HCT116 (cell line): ENCODE measurements at regions not wholly inside any gene's neighbourhood (a gene's known extent, or its start where the extent isn't known, plus 50 kb on each side); places are given as distances from the start of the nearest gene placed in this dataset.

Source experiments
- ATAC-seq: fragments of 200-7000 bp; cut with Tn5 transposase; 2 replicates; pipeline ENCODE4 v1.9.1; 2020; ENCODE audit warnings: mild to moderate bottlenecking, moderate library complexity
- BruUV-seq: library from RNA; stranded (reverse); fragments of 400-500 nt; replicated peaks from 2 replicates; lab custom pipeline; 2021; lab: Mats Ljungman, UMichigan
- CTCF ChIA-PET: fragments of 300-600 bp; sonication (Branson Sonifier 250); formaldehyde crosslinking; loops from one replicate; lab custom pipeline; 2021; ENCODE audit warnings: antibody characterized with exemption; lab: Charles Lee
- POLR2A ChIA-PET: fragments of 300-600, 350-600 bp; sonication (Branson Sonifier 250); formaldehyde crosslinking; loops from one replicate; lab custom pipeline; 2021; ENCODE audit warnings: antibody characterized with exemption; lab: Charles Lee
- RAD21 ChIA-PET, 2 experiments: fragments of 300-600 bp; sonication (Branson Sonifier 250); formaldehyde crosslinking; loops; one replicate each; lab custom pipeline; 2023; ENCODE audit warnings: low total read pairs in 2 of 2; ENCODE audit not compliant: uncharacterized antibody in 2 of 2, unreplicated experiment in 2 of 2, low non-redundant PET in 1 of 2; lab: Charles Lee
- DNase-seq: peaks from one replicate; pipeline ENCODE4 v3.0.0-alpha.2; 2010; ENCODE audit warnings: low read depth, low spot score
- H2AFZ ChIP-seq: fragments of 200-600 bp; shearing (Covaris generic), sonication (generic); 2 replicates; pipeline ENCODE4 v1.6.1; 2017; ENCODE audit warnings: low read depth, mixed run types, mixed read lengths, antibody characterized with exemption, low read length; ENCODE audit not compliant: poor library complexity, severe bottlenecking
- H3K27ac ChIP-seq: 2 replicates; pipeline ENCODE4 v1.5.1; 2012; ENCODE audit warnings: low read depth, low read length
- H3K27me3 ChIP-seq: fragments of 200-600 bp; sonication (generic); 2 replicates; pipeline ENCODE4 v1.6.1; 2016; ENCODE audit warnings: mixed run types, low read length, mixed read lengths; ENCODE audit not compliant: insufficient read depth
- H3K36me3 ChIP-seq, 2 experiments: fragments of 200-500 bp in 1 of 2; fragments of 200-600 bp in 1 of 2; sonication (Bioruptor generic) in 1 of 2; sonication (generic) in 1 of 2; 2 replicates each; pipeline versions ENCODE4 v1.5.1 to v1.6.1; 2014 to 2016; ENCODE audit warnings: low read length in 2 of 2, inconsistent platforms in 1 of 2, mixed read lengths in 1 of 2, mixed run types in 1 of 2; ENCODE audit not compliant: insufficient read depth in 2 of 2, control insufficient read depth in 1 of 2
- H3K4me1 ChIP-seq, 2 experiments: fragments of 200-600 bp in 1 of 2; sonication (generic) in 1 of 2; 2 replicates each; pipeline versions ENCODE4 v1.5.1 to v1.6.1; 2012 to 2017; ENCODE audit warnings: low read length in 2 of 2, inconsistent platforms in 1 of 2, mild to moderate bottlenecking in 1 of 2, mixed read lengths in 1 of 2, mixed run types in 1 of 2, moderate library complexity in 1 of 2; ENCODE audit not compliant: insufficient read depth in 2 of 2, control insufficient read depth in 1 of 2
- H3K4me2 ChIP-seq: fragments of 200-600 bp; sonication (generic); 2 replicates; pipeline ENCODE4 v1.6.1; 2017; ENCODE audit warnings: mixed run types, low read length, mixed read lengths
- H3K4me3 ChIP-seq, 2 experiments: fragments of 200-600 bp in 1 of 2; sonication (generic) in 1 of 2; replicated peaks in 1 of 2; 2 replicates each; pipeline ENCODE4 v1.5.1; 2011 to 2016; ENCODE audit warnings: low read length in 2 of 2, control low read depth in 1 of 2, low read depth in 1 of 2, mild to moderate bottlenecking in 1 of 2, mixed read lengths in 1 of 2, mixed run types in 1 of 2
- H3K79me2 ChIP-seq: fragments of 200-600 bp; sonication (generic); 2 replicates; pipeline ENCODE4 v1.6.1; 2017; ENCODE audit warnings: mild to moderate bottlenecking, mixed run types, low read length, moderate library complexity, mixed read lengths; ENCODE audit not compliant: insufficient read depth
- H3K9ac ChIP-seq: fragments of 200-600 bp; sonication (generic); 2 replicates; pipeline ENCODE4 v1.6.1; 2016; ENCODE audit warnings: low read length, mixed read lengths
- H3K9me2 ChIP-seq: fragments of 200-600 bp; sonication (generic), shearing (Covaris generic); 2 replicates; pipeline ENCODE4 v1.6.1; 2017; ENCODE audit warnings: mixed run types, mild to moderate bottlenecking, moderate library complexity; ENCODE audit not compliant: insufficient read depth
- H3K9me3 ChIP-seq, 2 experiments: fragments of 200-500 bp in 1 of 2; fragments of 200-600 bp in 1 of 2; sonication (Bioruptor generic) in 1 of 2; sonication (generic) in 1 of 2; 2 replicates each; pipeline ENCODE4 v1.6.1; 2014 to 2017; ENCODE audit warnings: low read length in 2 of 2, mixed read lengths in 2 of 2, inconsistent platforms in 1 of 2, low read depth in 1 of 2, mild to moderate bottlenecking in 1 of 2, mixed run types in 1 of 2, moderate library complexity in 1 of 2; ENCODE audit not compliant: control insufficient read depth in 1 of 2, insufficient read depth in 1 of 2
- H4K20me1 ChIP-seq: fragments of 200-600 bp; sonication (generic), shearing (Covaris generic); 2 replicates; pipeline ENCODE4 v1.6.1; 2017; ENCODE audit warnings: mixed run types, mild to moderate bottlenecking, moderate library complexity; ENCODE audit not compliant: insufficient read depth
- CEBPB ChIP-seq: IDR thresholded peaks from 2 replicates; pipeline ENCODE4 v1.6.1; 2012; ENCODE audit warnings: low read depth
- CTCF ChIP-seq, 3 experiments: fragments of 200-600 bp in 1 of 3; sonication (generic) in 1 of 3; IDR thresholded peaks in 2 of 3; conservative IDR thresholded peaks in 1 of 3; 2 replicates each; pipeline ENCODE4 v1.5.1; 2012 to 2017; ENCODE audit warnings: low read depth in 2 of 3, low read length in 2 of 3, antibody characterized with exemption in 1 of 3, borderline replicate concordance in 1 of 3, control low read depth in 1 of 3, mild to moderate bottlenecking in 1 of 3, mixed read lengths in 1 of 3, mixed run types in 1 of 3, moderate library complexity in 1 of 3; ENCODE audit not compliant: insufficient read depth in 1 of 3
- EGR1 ChIP-seq: IDR thresholded peaks from 2 replicates; pipeline ENCODE4 v1.6.1; 2012; ENCODE audit warnings: low read depth
- ELF1 ChIP-seq: IDR thresholded peaks from 2 replicates; pipeline ENCODE4 v1.6.1; 2012; ENCODE audit warnings: low read depth, borderline replicate concordance
- EZH2 ChIP-seq: fragments of 200-600 bp; sonication (generic); IDR thresholded peaks from 2 replicates; pipeline ENCODE4 v1.6.1; 2017; ENCODE audit warnings: antibody characterized with exemption, mixed run types
- EZH2phosphoT487 ChIP-seq: fragments of 200-600 bp; IDR thresholded peaks from 2 replicates; pipeline ENCODE4 v1.6.1; 2018; ENCODE audit warnings: antibody characterized with exemption, borderline replicate concordance
- FOSL1 ChIP-seq: IDR thresholded peaks from 2 replicates; pipeline ENCODE4 v1.6.1; 2012; ENCODE audit warnings: low read depth
- SIN3A ChIP-seq: IDR thresholded peaks from 2 replicates; pipeline ENCODE4 v1.6.1; 2012; ENCODE audit warnings: low read depth
- SRF ChIP-seq: IDR thresholded peaks from 2 replicates; pipeline ENCODE4 v1.6.1; 2012; ENCODE audit warnings: low read depth
- TCF7L2 ChIP-seq: IDR thresholded peaks from 2 replicates; pipeline ENCODE4 v1.7.0; 2011; ENCODE audit warnings: borderline replicate concordance, inconsistent platforms; ENCODE audit not compliant: insufficient read depth, insufficient read length; ENCODE audit errors: extremely low read depth
- YY1 ChIP-seq: IDR thresholded peaks from 2 replicates; pipeline ENCODE4 v1.6.1; 2011; ENCODE audit warnings: low read length, low read depth, moderate library complexity, mild to moderate bottlenecking; ENCODE audit not compliant: insufficient replicate concordance; ENCODE audit errors: extremely low read depth
- ZNF274 ChIP-seq: fragments of 200-500 bp; sonication (Bioruptor generic); IDR thresholded peaks from 2 replicates; pipeline ENCODE4 v1.6.1; 2014; ENCODE audit warnings: mild to moderate bottlenecking, low read depth, low read length, inconsistent platforms
- intact Hi-C: fragments of 100-400 bp; cut with micrococcal nuclease; formaldehyde crosslinking; loops from 2 replicates; pipeline ENCODE4 v1.10.0; 2022
- TF ChIP-seq, protein P1 (sequence below): IDR thresholded peaks from 2 replicates; pipeline ENCODE4 v1.6.1; 2012; ENCODE audit warnings: low read depth

GRCh38 chr10:118506671-118507590 lies 88.5 kb downstream of the PRLHR start:
- BruUV-seq, result no TSS peak

GRCh38 chr10:118505363-118505762 lies 90.1 kb downstream of the PRLHR start:
- ATAC-seq (no peak), DNase-seq (no peak)
- intact Hi-C loops, result no loop called here
- ChIA-PET POLR2A (no interaction called here), RAD21 (interaction anchor here in 1 of 2 experiments (0.6 kb wide), 1 partner anchor 465 kb away, joined by 4 read pairs; no protein-coding TSS in a partner anchor), CTCF (no interaction called here)
- Histone ChIP-seq H3K4me2 (peak overlapping the region; percentile 71; the same call in 1 of the 2 replicates), H3K9me3 (no peaks in the 10 kb centered on the region), H2AFZ (peak overlapping the region; percentile 98), H3K4me3 (no peak overlapping the region), H3K9me2 (no peaks in the 10 kb centered on the region), H3K79me2 (no peaks in the 10 kb centered on the region), H3K4me1 (peaks cover 7 to 26% of the 10 kb centered on the region in 2 experiments; a peak in 3 of 4 replicates), H3K36me3 (no peaks in the 10 kb centered on the region), H3K9ac (no peak overlapping the region), H3K27me3 (no peaks in the 10 kb centered on the region), H3K27ac (no peak overlapping the region), H4K20me1 (no peaks in the 10 kb centered on the region)
- no TSS peak for BruUV-seq
- TF ChIP-seq TCF7L2 (no peak), CTCF (IDR thresholded peaks at IDR 0.05 in 2 of 3, conservative IDR thresholded peaks at IDR 0.05 in 1 of 3; ENCODE audit: borderline replicate concordance in 1 of 3, insufficient read depth in 1 of 3, low read depth in 2 of 3, low read length in 2 of 3) (no peak), EGR1 (no peak), SIN3A (no peak), EZH2phosphoT487 (no peak), EZH2 (no peak), ZNF274 (no peak), YY1 (no peak), FOSL1 (no peak), SRF (no peak)
- TF ChIP-seq, protein P1, sequence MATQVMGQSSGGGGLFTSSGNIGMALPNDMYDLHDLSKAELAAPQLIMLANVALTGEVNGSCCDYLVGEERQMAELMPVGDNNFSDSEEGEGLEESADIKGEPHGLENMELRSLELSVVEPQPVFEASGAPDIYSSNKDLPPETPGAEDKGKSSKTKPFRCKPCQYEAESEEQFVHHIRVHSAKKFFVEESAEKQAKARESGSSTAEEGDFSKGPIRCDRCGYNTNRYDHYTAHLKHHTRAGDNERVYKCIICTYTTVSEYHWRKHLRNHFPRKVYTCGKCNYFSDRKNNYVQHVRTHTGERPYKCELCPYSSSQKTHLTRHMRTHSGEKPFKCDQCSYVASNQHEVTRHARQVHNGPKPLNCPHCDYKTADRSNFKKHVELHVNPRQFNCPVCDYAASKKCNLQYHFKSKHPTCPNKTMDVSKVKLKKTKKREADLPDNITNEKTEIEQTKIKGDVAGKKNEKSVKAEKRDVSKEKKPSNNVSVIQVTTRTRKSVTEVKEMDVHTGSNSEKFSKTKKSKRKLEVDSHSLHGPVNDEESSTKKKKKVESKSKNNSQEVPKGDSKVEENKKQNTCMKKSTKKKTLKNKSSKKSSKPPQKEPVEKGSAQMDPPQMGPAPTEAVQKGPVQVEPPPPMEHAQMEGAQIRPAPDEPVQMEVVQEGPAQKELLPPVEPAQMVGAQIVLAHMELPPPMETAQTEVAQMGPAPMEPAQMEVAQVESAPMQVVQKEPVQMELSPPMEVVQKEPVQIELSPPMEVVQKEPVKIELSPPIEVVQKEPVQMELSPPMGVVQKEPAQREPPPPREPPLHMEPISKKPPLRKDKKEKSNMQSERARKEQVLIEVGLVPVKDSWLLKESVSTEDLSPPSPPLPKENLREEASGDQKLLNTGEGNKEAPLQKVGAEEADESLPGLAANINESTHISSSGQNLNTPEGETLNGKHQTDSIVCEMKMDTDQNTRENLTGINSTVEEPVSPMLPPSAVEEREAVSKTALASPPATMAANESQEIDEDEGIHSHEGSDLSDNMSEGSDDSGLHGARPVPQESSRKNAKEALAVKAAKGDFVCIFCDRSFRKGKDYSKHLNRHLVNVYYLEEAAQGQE, result no peak

More at GRCh38 chr10:118506671-118507590, 88.5 kb downstream of the PRLHR start:
- Histone ChIP-seq H3K4me3 (no peak overlapping the region), H3K36me3 (no peaks in the 10 kb centered on the region), H3K4me1 (peaks cover 7 to 19% of the 10 kb centered on the region in 2 experiments; a peak in 3 of 4 replicates), H3K9ac (no peak overlapping the region), H3K9me3 (no peaks in the 10 kb centered on the region), H3K27ac (no peak overlapping the region), H3K4me2 (no peak overlapping the region), H4K20me1 (no peaks in the 10 kb centered on the region), H3K27me3 (no peaks in the 10 kb centered on the region), H3K9me2 (no peaks in the 10 kb centered on the region), H2AFZ (no peak overlapping the region), H3K79me2 (no peaks in the 10 kb centered on the region)
- ChIA-PET POLR2A (no interaction called here), CTCF (no interaction called here), RAD21 (no interaction called here)
- ATAC-seq (no peak), DNase-seq (no peak)
- no peak for TF ChIP-seq CEBPB
- TF ChIP-seq ELF1, result no peak
- no peak for TF ChIP-seq TCF7L2
- TF ChIP-seq SIN3A, result no peak
- TF ChIP-seq EZH2, result no peak
- intact Hi-C loops, result no loop called here
